Lower leg skin (tissue), 4 donors: ENCODE measurements at regions not wholly inside any gene's neighbourhood (a gene's known extent, or its start where the extent isn't known, plus 50 kb on each side); places are given as distances from the start of the nearest gene placed in this dataset.

Experiments used
- DNase-seq, 2 donors: peaks; one replicate each; pipeline ENCODE4 v3.0.0-alpha.2; 2019; ENCODE audit warnings: low spot score in 2 of 2
- H3K4me3 ChIP-seq: fragments of 200-600 bp; sonication (generic); 2 replicates; pipeline ENCODE4 v1.5.1; 2017; ENCODE audit warnings: mild to moderate bottlenecking, low read depth; ENCODE audit not compliant: poor library complexity, severe bottlenecking
- POLR2A ChIP-seq, 2 donors: fragments of 450-650 bp; IDR thresholded peaks; one replicate each; pipeline ENCODE4 v1.6.1; 2016 to 2017; ENCODE audit warnings: antibody characterized with exemption in 2 of 2, mild to moderate bottlenecking in 1 of 2, moderate library complexity in 1 of 2
- WGBS, 2 donors: methylation state at CpG; one replicate each; pipeline ENCODE4 v1.1.5; 2018; 5-methylcytosine and 5-hydroxymethylcytosine counted together
- intact Hi-C: fragments of 100-400 bp; cut with DNase I; formaldehyde crosslinking; loops from one replicate; pipeline ENCODE4 v1.15.0; 2023; ENCODE audit warnings: low total_unique reads
- TF ChIP-seq, protein P1 (sequence below), 3 donors: fragments of 450-650 bp; IDR thresholded peaks; one replicate each; pipeline ENCODE4 v1.5.1; 2016; ENCODE audit warnings: antibody characterized with exemption in 3 of 3, mild to moderate bottlenecking in 3 of 3, moderate library complexity in 2 of 3

- intact Hi-C loops = no loop called here
- DNase-seq = no peak
- no peak for TF ChIP-seq POLR2A (IDR thresholded peaks at IDR 0.05)
- TF ChIP-seq, protein P1, sequence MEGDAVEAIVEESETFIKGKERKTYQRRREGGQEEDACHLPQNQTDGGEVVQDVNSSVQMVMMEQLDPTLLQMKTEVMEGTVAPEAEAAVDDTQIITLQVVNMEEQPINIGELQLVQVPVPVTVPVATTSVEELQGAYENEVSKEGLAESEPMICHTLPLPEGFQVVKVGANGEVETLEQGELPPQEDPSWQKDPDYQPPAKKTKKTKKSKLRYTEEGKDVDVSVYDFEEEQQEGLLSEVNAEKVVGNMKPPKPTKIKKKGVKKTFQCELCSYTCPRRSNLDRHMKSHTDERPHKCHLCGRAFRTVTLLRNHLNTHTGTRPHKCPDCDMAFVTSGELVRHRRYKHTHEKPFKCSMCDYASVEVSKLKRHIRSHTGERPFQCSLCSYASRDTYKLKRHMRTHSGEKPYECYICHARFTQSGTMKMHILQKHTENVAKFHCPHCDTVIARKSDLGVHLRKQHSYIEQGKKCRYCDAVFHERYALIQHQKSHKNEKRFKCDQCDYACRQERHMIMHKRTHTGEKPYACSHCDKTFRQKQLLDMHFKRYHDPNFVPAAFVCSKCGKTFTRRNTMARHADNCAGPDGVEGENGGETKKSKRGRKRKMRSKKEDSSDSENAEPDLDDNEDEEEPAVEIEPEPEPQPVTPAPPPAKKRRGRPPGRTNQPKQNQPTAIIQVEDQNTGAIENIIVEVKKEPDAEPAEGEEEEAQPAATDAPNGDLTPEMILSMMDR (IDR thresholded peaks at IDR 0.05) = no peak
- WGBS, 2 donors = 60 to 69% methylated on average over 13 of the region's 13 CpGs
- no peak overlapping the region for H3K4me3 ChIP-seq
Observed at GRCh38 chr2:15825276-15825980, 114.9 kb upstream of the MYCN start.

- DNase-seq = no peak
- H3K4me3 ChIP-seq = no peak overlapping the region
- WGBS, 2 donors = 26 to 27% methylated on average over 8 of the region's 8 CpGs
- TF ChIP-seq, protein P1 (IDR thresholded peaks at IDR 0.05) = no peak
- no peak for TF ChIP-seq POLR2A (IDR thresholded peaks at IDR 0.05)
- intact Hi-C loops = no loop called here
Observed at GRCh38 chr2:15826273-15826717, 114.1 kb upstream of the MYCN start.

DNA sequence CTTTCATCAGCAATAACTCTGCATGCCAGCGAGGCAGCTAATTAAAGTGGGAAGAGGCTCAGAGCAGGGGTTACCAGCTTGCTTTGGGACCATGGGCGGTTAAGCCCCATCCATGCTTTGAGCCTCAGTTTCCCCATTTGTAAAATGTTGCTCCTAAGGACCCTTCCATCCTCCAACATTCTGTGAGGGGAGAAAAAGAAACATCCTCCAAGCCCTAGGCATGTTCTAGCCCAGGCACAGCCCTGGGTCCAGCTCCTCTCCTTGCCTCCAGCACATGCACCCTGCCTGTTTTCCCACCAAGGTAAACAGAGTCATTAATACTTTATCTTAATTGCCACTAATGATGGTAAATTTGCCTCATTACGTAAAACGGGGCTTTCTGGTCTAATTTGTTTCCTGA, 113.3 kb upstream of the MYCN start:
- no peak overlapping the region for H3K4me3 ChIP-seq
- no peak for DNase-seq
- intact Hi-C loops = no loop called here
- TF ChIP-seq POLR2A (IDR thresholded peaks at IDR 0.05) = no peak
- TF ChIP-seq, protein P1 (IDR thresholded peaks at IDR 0.05) = no peak
- 69 to 77% methylated on average over 4 of the region's 4 CpGs for WGBS, 2 donors

DNA sequence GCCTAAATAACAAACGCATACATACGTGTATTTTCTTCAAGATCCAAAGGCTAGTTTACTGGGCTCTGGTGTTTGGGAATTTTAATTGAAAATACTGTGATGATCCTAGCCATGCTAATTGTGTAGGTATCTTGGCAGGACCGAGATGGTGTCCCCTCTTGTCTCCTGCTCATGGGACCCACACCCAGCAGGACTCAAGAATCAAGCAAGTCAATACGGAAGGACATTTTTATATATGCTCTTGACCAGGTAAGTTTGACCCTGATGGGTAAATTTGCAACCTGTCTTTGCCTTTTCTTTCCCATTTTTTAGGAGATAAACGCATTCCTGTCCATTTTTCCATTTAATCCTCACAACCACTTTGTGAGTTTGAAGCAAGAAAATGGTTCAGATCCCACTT, 111.8 kb upstream of the MYCN start:
- intact Hi-C loops = no loop called here
- WGBS, 2 donors = 95% methylated on average over 5 of the region's 5 CpGs
- TF ChIP-seq POLR2A (IDR thresholded peaks at IDR 0.05) = no peak
- TF ChIP-seq, protein P1 (IDR thresholded peaks at IDR 0.05) = no peak

GRCh38 chr2:15829091-15829801, 111.1 kb upstream of the MYCN start:
- DNase-seq = no peak
- H3K4me3 ChIP-seq = no peak overlapping the region
- TF ChIP-seq, protein P1 (IDR thresholded peaks at IDR 0.05) = no peak
- no peak for TF ChIP-seq POLR2A (IDR thresholded peaks at IDR 0.05)
- intact Hi-C loops = no loop called here
- 94% methylated on average over 7 of the region's 7 CpGs for WGBS, 2 donors

More for the DNA sequence above, 111.8 kb upstream of the MYCN start:
- H3K4me3 ChIP-seq = no peak overlapping the region
- no peak for DNase-seq
